ENCODE measurements at regions not wholly inside any gene's neighbourhood (a gene's known extent, or its start where the extent isn't known, plus 50 kb on each side); places are given as distances from the start of the nearest gene placed in this dataset.

- Histone ChIP-seq H3K27me3 (no peaks in the 10 kb centered on the region), H3K4me1 (no peaks in the 10 kb centered on the region), H3K36me3 (no peaks in the 10 kb centered on the region), H3K4me3 (no peak overlapping the region), H3K9ac (ENCODE audit: low read depth in 2 of 2, low read length in 2 of 2) (no peak overlapping the region), H3K27ac (no peak overlapping the region), H3K9me3 (no peaks in the 10 kb centered on the region)
- intact Hi-C loops (cut with DNase I) = no loop called here
- no peak for DNase-seq
- TF ChIP-seq CTCF (IDR thresholded peaks at IDR 0.05) = no peak
Observed at GRCh38 chr14:81694419-81694818, 160.8 kb upstream of the SEL1L start.

DNA sequence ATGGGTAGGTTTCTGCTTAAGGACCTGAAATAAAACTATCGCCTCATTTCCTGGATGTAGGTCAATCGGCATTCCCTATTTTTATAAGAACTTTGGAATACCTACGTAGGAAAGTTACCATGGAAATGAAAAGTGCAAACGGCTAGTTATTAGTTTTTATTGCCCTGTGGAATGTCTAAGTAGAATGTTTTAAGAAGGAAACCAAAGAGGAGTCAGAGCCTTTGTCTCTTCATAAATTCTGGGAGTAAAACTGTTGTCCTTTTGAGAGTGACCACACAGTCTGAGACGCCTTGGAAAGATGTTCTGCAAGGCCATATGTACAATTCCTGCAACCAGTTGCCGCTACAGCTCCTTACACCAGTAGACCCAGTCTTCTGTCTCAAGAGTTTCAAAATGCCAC is 176.0 kb upstream of the SEL1L start:
- intact Hi-C loops (cut with DNase I) = no loop called here
- no peak overlapping the region for H3K4me3 ChIP-seq
- H3K4me1 ChIP-seq = no peaks in the 10 kb centered on the region
- no peaks in the 10 kb centered on the region for H3K27me3 ChIP-seq
- no peaks in the 10 kb centered on the region for H3K9me3 ChIP-seq
- H3K36me3 ChIP-seq = no peaks in the 10 kb centered on the region
- H3K27ac ChIP-seq = no peak overlapping the region
- no peak for DNase-seq
- H3K9ac ChIP-seq (ENCODE audit: low read depth in 2 of 2, low read length in 2 of 2) = no peak overlapping the region
- TF ChIP-seq CTCF (IDR thresholded peaks at IDR 0.05) = no peak

GRCh38 chr14:81710232-81710845 is 176.7 kb upstream of the SEL1L start:
- DNase-seq = no peak
- no peak overlapping the region for H3K9ac ChIP-seq (ENCODE audit: low read depth in 2 of 2, low read length in 2 of 2)
- TF ChIP-seq CTCF (IDR thresholded peaks at IDR 0.05) = peak; percentile 22
- no peaks in the 10 kb centered on the region for H3K27me3 ChIP-seq
- H3K36me3 ChIP-seq = no peaks in the 10 kb centered on the region
- H3K4me1 ChIP-seq = no peaks in the 10 kb centered on the region
- H3K4me3 ChIP-seq = no peak overlapping the region
- no peak overlapping the region for H3K27ac ChIP-seq
- no peaks in the 10 kb centered on the region for H3K9me3 ChIP-seq
- intact Hi-C loops (cut with DNase I) = no loop called here

DNA sequence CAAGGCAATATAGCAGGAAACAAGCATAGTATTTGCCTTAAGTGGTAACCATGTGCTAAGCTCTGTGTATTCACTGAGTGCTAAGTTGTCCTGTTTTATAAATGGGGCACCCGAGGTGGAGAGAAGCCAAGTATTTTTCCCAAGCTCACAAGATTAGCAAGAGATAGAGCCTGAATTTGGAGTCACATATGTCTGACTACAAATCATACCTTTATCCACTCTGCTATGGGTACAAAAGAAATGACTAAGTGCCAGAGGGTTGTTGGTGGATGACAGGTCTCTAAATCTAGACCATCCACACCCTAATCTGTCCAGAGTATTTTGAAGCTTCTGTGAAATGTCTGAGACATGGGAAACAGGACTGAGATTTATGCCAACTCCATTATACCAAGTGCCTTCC is 182.1 kb upstream of the SEL1L start:
- H3K27me3 ChIP-seq = no peaks in the 10 kb centered on the region
- no peak for DNase-seq
- no peak overlapping the region for H3K4me3 ChIP-seq
- intact Hi-C loops (cut with DNase I) = no loop called here
- no peaks in the 10 kb centered on the region for H3K9me3 ChIP-seq
- H3K9ac ChIP-seq (ENCODE audit: low read depth in 2 of 2, low read length in 2 of 2) = no peak overlapping the region
- no peak overlapping the region for H3K27ac ChIP-seq
- TF ChIP-seq CTCF (IDR thresholded peaks at IDR 0.05) = no peak
- H3K4me1 ChIP-seq = no peaks in the 10 kb centered on the region
- H3K36me3 ChIP-seq = no peaks in the 10 kb centered on the region

DNA sequence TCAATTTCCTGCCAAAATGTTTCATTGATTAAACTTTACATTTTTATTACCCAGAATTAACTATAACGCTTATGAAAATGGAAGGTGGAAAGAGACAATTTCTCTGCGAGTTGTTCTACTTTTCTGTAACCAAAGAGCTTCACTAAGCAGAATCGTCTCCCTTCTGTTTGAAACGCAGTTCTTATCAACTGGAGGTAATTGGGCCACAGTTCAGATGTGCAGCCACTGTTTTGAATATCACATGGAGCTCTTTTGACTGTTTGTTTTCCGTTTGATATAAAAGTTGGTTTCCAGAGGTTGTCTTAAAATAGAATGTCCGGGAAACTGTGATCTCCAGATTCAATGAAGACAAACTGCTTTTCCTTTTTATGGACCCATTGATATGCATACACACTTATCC is 183.3 kb upstream of the SEL1L start:
- Histone ChIP-seq H3K9me3 (no peaks in the 10 kb centered on the region), H3K9ac (ENCODE audit: low read depth in 2 of 2, low read length in 2 of 2) (no peak overlapping the region), H3K36me3 (no peaks in the 10 kb centered on the region), H3K4me3 (no peak overlapping the region), H3K4me1 (no peaks in the 10 kb centered on the region), H3K27ac (no peak overlapping the region), H3K27me3 (no peaks in the 10 kb centered on the region)
- no peak for TF ChIP-seq CTCF (IDR thresholded peaks at IDR 0.05)
- DNase-seq = no peak
- intact Hi-C loops (cut with DNase I) = no loop called here
